ENCODE measurements at regions not wholly inside any gene's neighbourhood (a gene's known extent, or its start where the extent isn't known, plus 50 kb on each side); places are given as distances from the start of the nearest gene placed in this dataset.

- ChIA-PET CTCF (no interaction called here), POLR2A (no interaction called here)
- Histone ChIP-seq H3K36me3 (ENCODE audit: control insufficient read depth, insufficient read depth, low read length) (no peaks in the 10 kb centered on the region), H3K9me3 (ENCODE audit: control insufficient read depth, insufficient read depth, low read depth, low read length) (no peaks in the 10 kb centered on the region; the same call in 1 of the 2 replicates), H3K4me1 (ENCODE audit: control insufficient read depth, insufficient read depth, low read length) (peaks cover 3% of the 10 kb centered on the region; the same call in 1 of the 2 replicates), H3K27me3 (ENCODE audit: control insufficient read depth, insufficient read depth, low read length) (no peaks in the 10 kb centered on the region), H3K27ac (ENCODE audit: low read length) (peak overlapping the region; percentile 23; the same call in 1 of the 2 replicates), H3K4me3 (ENCODE audit: low read depth in 2 of 2, low read length in 2 of 2) (no peak overlapping the region)
- no peak for ATAC-seq
- no TSS peak for BruUV-seq (replicated peaks)
- intact Hi-C loops (cut with micrococcal nuclease; ENCODE audit: unreplicated experiment) (no loop called here), in situ Hi-C loops (cut with HindIII; ENCODE audit: low pct_unique_long_range_greater_than_20kb, low sequenced_read_pairs) (no loop called here)
- TF ChIP-seq REST (IDR thresholded peaks at IDR 0.05; ENCODE audit: insufficient read depth in 1 of 2, low read depth in 2 of 2, low read length in 1 of 2) (no peak), CTCF (IDR thresholded peaks at IDR 0.05) (no peak), TCF7L2 (IDR thresholded peaks at IDR 0.05; ENCODE audit: low read depth, low read length) (no peak)
- DNase-seq (ENCODE audit: low read depth, low spot score), result no peak
These were observed 214.6 kb downstream of the PRL start for GRCh38 chr6:22082218-22082617.

GRCh38 chr6:22083119-22083518 lies 213.7 kb downstream of the PRL start:
- ChIA-PET POLR2A (no interaction called here), CTCF (no interaction called here)
- intact Hi-C loops (cut with micrococcal nuclease; ENCODE audit: unreplicated experiment), result no loop called here
- ATAC-seq (no peak), DNase-seq (ENCODE audit: low read depth, low spot score) (no peak)
- BruUV-seq (replicated peaks), result no TSS peak
- H3K36me3 ChIP-seq (ENCODE audit: control insufficient read depth, insufficient read depth, low read length), result no peaks in the 10 kb centered on the region
- in situ Hi-C loops (cut with HindIII; ENCODE audit: low pct_unique_long_range_greater_than_20kb, low sequenced_read_pairs), result no loop called here
- H3K4me1 ChIP-seq (ENCODE audit: control insufficient read depth, insufficient read depth, low read length), result peaks cover 3% of the 10 kb centered on the region; the same call in 1 of the 2 replicates
- H3K9me3 ChIP-seq (ENCODE audit: control insufficient read depth, insufficient read depth, low read depth, low read length), result no peaks in the 10 kb centered on the region; the same call in 1 of the 2 replicates
- no peaks in the 10 kb centered on the region for H3K27me3 ChIP-seq (ENCODE audit: control insufficient read depth, insufficient read depth, low read length)
- TF ChIP-seq CTCF (IDR thresholded peaks at IDR 0.05) (no peak), POLR2AphosphoS5 (IDR thresholded peaks at IDR 0.05; ENCODE audit: low read depth, low read length) (no peak), SIN3A (IDR thresholded peaks at IDR 0.05; ENCODE audit: borderline replicate concordance, insufficient read depth, low read depth, low read length) (no peak), REST (IDR thresholded peaks at IDR 0.05; ENCODE audit: insufficient read depth in 1 of 2, low read depth in 2 of 2, low read length in 1 of 2) (no peak), TCF7L2 (IDR thresholded peaks at IDR 0.05; ENCODE audit: low read depth, low read length) (no peak)
- no peak overlapping the region for H3K4me3 ChIP-seq (ENCODE audit: low read depth in 2 of 2, low read length in 2 of 2)
- H3K27ac ChIP-seq (ENCODE audit: low read length), result no peak overlapping the region
